Activated CD4-positive, alpha-beta T cell treated with anti-CD3 and anti-CD28 coated beads, Interleukin-2, amount 10 ng/mL, durations not matched to agents 24 days and 14 days (primary cell): ENCODE measurements at regions not wholly inside any gene's neighbourhood (a gene's known extent, or its start where the extent isn't known, plus 50 kb on each side); places are given as distances from the start of the nearest gene placed in this dataset.

Experiments used
- DNase-seq: peaks from one replicate; pipeline ENCODE4 v3.0.0; 2022
- H3K27ac Mint-ChIP-seq: one replicate; pipeline ENCODE4 v1.8.0; 2022; ENCODE audit warnings: mild to moderate bottlenecking, mixed read lengths
- H3K27me3 Mint-ChIP-seq: one replicate; pipeline ENCODE4 v1.8.0; 2022; ENCODE audit warnings: mixed read lengths
- H3K36me3 Mint-ChIP-seq: one replicate; pipeline ENCODE4 v1.8.0; 2022; ENCODE audit warnings: low read depth, mild to moderate bottlenecking, mixed read lengths
- H3K4me1 Mint-ChIP-seq: one replicate; pipeline ENCODE4 v1.8.0; 2021; ENCODE audit warnings: mixed read lengths
- H3K4me3 Mint-ChIP-seq: one replicate; pipeline ENCODE4 v1.8.0; 2022; ENCODE audit warnings: mild to moderate bottlenecking, moderate library complexity, mixed read lengths
- H3K9me3 Mint-ChIP-seq: one replicate; pipeline ENCODE4 v1.8.0; 2021; ENCODE audit warnings: mixed read lengths
- intact Hi-C: fragments of 100-400 bp; cut with micrococcal nuclease; formaldehyde crosslinking; loops from one replicate; pipeline ENCODE4 v1.15.1; 2023

- Mint-ChIP-seq H3K27me3 (peaks cover 3% of the 10 kb centered on the region), H3K36me3 (no peaks in the 10 kb centered on the region), H3K27ac (no peak overlapping the region), H3K4me3 (no peak overlapping the region), H3K9me3 (peaks cover 13% of the 10 kb centered on the region), H3K4me1 (peaks cover 6% of the 10 kb centered on the region)
- no peak for DNase-seq
- intact Hi-C loops, result no loop called here
Measured at GRCh38 chr2:241987726-241988125, 118.2 kb downstream of the RTP5 start.

DNA sequence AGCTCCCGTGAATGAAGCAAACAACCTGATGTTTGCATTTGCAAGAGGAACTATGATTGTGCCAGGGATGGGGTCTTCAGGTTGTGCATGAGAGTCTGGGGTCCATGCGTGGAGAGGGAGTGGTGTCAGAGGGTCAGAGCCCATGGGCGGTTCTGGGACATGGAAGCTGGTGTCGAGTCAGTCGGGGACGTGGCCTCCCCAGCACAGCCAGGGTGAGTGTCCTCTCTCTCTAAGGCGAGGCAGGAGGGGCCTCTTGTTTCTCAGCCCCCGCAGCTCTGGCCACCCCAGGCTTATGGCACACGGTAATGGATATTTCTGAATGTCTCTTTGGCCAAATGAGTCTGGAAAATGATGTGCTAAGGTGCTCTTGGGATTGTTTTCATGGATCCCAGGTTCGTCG is 118.6 kb downstream of the RTP5 start:
- H3K9me3 Mint-ChIP-seq, result peaks cover 13% of the 10 kb centered on the region

GRCh38 chr2:241989074-241989473 is 119.5 kb downstream of the RTP5 start:
- Mint-ChIP-seq H3K4me1 (peaks cover 6% of the 10 kb centered on the region), H3K9me3 (peaks cover 13% of the 10 kb centered on the region), H3K36me3 (no peaks in the 10 kb centered on the region), H3K4me3 (no peak overlapping the region), H3K27me3 (peaks cover 3% of the 10 kb centered on the region), H3K27ac (no peak overlapping the region)
- no peak for DNase-seq
- intact Hi-C loops, result no loop called here

More for the DNA sequence above, 118.6 kb downstream of the RTP5 start:
- Mint-ChIP-seq H3K36me3 (no peaks in the 10 kb centered on the region), H3K27ac (no peak overlapping the region), H3K4me1 (peaks cover 6% of the 10 kb centered on the region), H3K4me3 (no peak overlapping the region), H3K27me3 (peaks cover 3% of the 10 kb centered on the region)
- no peak for DNase-seq
- intact Hi-C loops, result no loop called here

DNA sequence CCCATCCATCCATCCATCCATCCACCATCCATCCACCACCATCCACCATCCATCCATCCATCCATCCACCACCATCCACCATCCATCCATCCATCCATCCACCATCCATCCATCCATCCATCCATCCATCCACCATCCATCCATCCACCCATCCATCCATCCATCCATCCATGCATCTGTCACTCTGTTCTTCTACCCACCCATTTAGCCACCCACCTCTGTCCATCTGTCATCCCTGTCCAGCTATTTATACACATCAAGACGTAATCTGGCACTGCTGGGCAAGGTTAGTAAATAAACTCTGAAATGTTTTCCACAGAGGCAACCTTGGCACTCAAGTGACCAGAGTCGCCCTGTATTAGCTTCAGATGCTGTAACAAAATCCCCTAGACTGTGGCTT is 120.9 kb downstream of the RTP5 start:
- DNase-seq, result no peak
- no peak overlapping the region for H3K4me3 Mint-ChIP-seq
- H3K36me3 Mint-ChIP-seq, result no peaks in the 10 kb centered on the region
- no peak overlapping the region for H3K27ac Mint-ChIP-seq
- peaks cover 3% of the 10 kb centered on the region for H3K27me3 Mint-ChIP-seq
- H3K9me3 Mint-ChIP-seq, result peaks cover 13% of the 10 kb centered on the region
- intact Hi-C loops, result no loop called here
- H3K4me1 Mint-ChIP-seq, result peaks cover 3% of the 10 kb centered on the region

- intact Hi-C loops, result no loop called here
- peaks cover 13% of the 10 kb centered on the region for H3K9me3 Mint-ChIP-seq
- DNase-seq, result no peak
- H3K4me1 Mint-ChIP-seq, result no peaks in the 10 kb centered on the region
- no peak overlapping the region for H3K27ac Mint-ChIP-seq
- H3K36me3 Mint-ChIP-seq, result no peaks in the 10 kb centered on the region
- no peaks in the 10 kb centered on the region for H3K27me3 Mint-ChIP-seq
- no peak overlapping the region for H3K4me3 Mint-ChIP-seq
Measured at GRCh38 chr2:241991299-241991698, 121.8 kb downstream of the RTP5 start.

- no peak overlapping the region for H3K4me3 Mint-ChIP-seq
- intact Hi-C loops, result no loop called here
- no peaks in the 10 kb centered on the region for H3K36me3 Mint-ChIP-seq
- no peaks in the 10 kb centered on the region for H3K4me1 Mint-ChIP-seq
- H3K9me3 Mint-ChIP-seq, result peaks cover 13% of the 10 kb centered on the region
- H3K27me3 Mint-ChIP-seq, result no peaks in the 10 kb centered on the region
- H3K27ac Mint-ChIP-seq, result no peak overlapping the region
- no peak for DNase-seq
Measured at GRCh38 chr2:241992753-241993152, 123.2 kb downstream of the RTP5 start.

GRCh38 chr2:241993386-241994005 is 124.0 kb downstream of the RTP5 start:
- no peak overlapping the region for H3K4me3 Mint-ChIP-seq
- no peaks in the 10 kb centered on the region for H3K36me3 Mint-ChIP-seq
- peaks cover 13% of the 10 kb centered on the region for H3K9me3 Mint-ChIP-seq
- no peak overlapping the region for H3K27ac Mint-ChIP-seq
- no peak for DNase-seq
- intact Hi-C loops, result no loop called here
- H3K27me3 Mint-ChIP-seq, result no peaks in the 10 kb centered on the region
- H3K4me1 Mint-ChIP-seq, result no peaks in the 10 kb centered on the region

DNA sequence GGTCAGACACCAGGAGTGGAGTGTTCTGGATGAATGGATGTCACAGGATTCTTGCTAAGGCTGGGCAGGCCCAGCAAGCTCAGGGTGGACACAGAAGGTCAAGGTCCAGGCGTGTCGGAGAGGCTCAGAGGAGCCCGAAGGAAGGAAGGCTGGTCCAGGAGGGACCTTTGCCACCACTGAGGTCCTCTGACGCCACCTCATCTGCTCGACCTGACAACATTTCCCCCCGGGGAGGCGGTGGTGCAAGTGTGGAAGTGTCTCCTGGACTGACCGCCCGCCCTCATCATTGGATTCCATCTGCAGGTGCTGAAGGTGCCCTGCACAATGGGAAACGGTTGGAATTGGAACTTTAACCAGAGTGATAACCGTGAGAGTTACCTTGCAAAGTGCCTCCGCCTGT is 124.6 kb downstream of the RTP5 start:
- Mint-ChIP-seq H3K4me3 (no peak overlapping the region), H3K27me3 (no peaks in the 10 kb centered on the region), H3K36me3 (no peaks in the 10 kb centered on the region), H3K27ac (no peak overlapping the region), H3K9me3 (peaks cover 13% of the 10 kb centered on the region), H3K4me1 (no peaks in the 10 kb centered on the region)
- DNase-seq, result no peak
- intact Hi-C loops, result no loop called here

DNA sequence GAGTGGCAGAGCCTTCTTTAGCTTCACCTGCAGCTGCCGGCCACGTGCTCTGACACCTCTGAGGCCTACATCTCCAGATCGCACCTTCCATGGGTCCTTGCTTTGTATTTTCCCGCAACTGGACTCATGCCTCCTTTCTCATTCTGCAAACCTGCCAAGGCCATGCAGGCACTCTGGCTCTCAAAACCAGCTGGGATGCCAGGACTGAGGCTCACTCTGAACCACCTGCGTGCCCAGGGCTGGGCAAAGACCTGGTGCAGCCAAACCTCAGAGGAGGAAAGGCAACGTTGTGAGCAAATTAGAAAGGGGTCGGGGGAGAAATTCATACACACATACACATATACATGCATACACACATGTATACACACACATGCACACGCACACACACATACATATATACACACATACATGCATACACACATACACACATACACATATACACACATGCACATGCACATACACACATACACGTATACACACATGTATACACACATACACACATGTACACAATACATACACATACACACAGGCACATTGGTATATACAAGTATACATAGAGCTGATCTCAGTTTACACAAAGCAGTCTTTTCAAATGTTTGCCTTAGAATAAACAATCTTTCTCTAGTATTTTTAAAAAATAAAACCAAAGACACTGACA is 125.2 kb downstream of the RTP5 start:
- H3K27ac Mint-ChIP-seq, result no peak overlapping the region
- H3K27me3 Mint-ChIP-seq, result no peaks in the 10 kb centered on the region
- no peak for DNase-seq
- intact Hi-C loops, result no loop called here
- no peaks in the 10 kb centered on the region for H3K4me1 Mint-ChIP-seq
- no peaks in the 10 kb centered on the region for H3K36me3 Mint-ChIP-seq
- H3K4me3 Mint-ChIP-seq, result no peak overlapping the region
- peaks cover 8% of the 10 kb centered on the region for H3K9me3 Mint-ChIP-seq

- H3K4me1 Mint-ChIP-seq, result no peaks in the 10 kb centered on the region
- H3K9me3 Mint-ChIP-seq, result no peaks in the 10 kb centered on the region
- DNase-seq, result no peak
- intact Hi-C loops, result no loop called here
- H3K27me3 Mint-ChIP-seq, result no peaks in the 10 kb centered on the region
- no peak overlapping the region for H3K4me3 Mint-ChIP-seq
- H3K36me3 Mint-ChIP-seq, result no peaks in the 10 kb centered on the region
- no peak overlapping the region for H3K27ac Mint-ChIP-seq
Measured at GRCh38 chr2:241996100-241996499, 126.6 kb downstream of the RTP5 start.

GRCh38 chr2:241997017-241997416 is 127.5 kb downstream of the RTP5 start:
- no peaks in the 10 kb centered on the region for H3K27me3 Mint-ChIP-seq
- H3K27ac Mint-ChIP-seq, result no peak overlapping the region
- intact Hi-C loops, result no loop called here
- no peaks in the 10 kb centered on the region for H3K9me3 Mint-ChIP-seq
- no peaks in the 10 kb centered on the region for H3K4me1 Mint-ChIP-seq
- H3K4me3 Mint-ChIP-seq, result no peak overlapping the region
- no peak for DNase-seq
- no peaks in the 10 kb centered on the region for H3K36me3 Mint-ChIP-seq

DNA sequence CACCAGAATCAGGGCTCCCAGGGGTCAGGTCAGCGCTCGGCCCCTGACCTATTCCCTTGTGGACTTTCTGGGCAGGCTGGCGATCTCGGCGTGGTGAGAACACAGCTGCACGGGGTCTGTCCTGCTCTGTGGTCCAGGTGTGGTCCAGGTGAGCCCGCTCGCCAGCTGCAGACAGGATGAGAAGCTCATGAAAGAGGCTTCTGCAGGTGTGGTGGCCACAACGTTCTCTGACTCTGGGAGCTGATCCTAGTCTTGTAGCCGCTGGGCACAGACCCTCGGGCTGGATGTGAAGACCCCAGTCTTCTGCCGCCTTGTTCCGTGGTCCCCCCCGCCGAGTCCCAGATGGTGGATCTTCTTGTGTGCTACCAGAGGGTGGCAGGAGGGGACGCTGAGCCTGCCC is 129.7 kb downstream of the RTP5 start:
- intact Hi-C loops, result no loop called here
- H3K36me3 Mint-ChIP-seq, result no peaks in the 10 kb centered on the region
- peaks cover 4% of the 10 kb centered on the region for H3K4me1 Mint-ChIP-seq
- no peak for DNase-seq
- no peaks in the 10 kb centered on the region for H3K27me3 Mint-ChIP-seq
- no peaks in the 10 kb centered on the region for H3K9me3 Mint-ChIP-seq
- H3K27ac Mint-ChIP-seq, result no peak overlapping the region
- no peak overlapping the region for H3K4me3 Mint-ChIP-seq

DNA sequence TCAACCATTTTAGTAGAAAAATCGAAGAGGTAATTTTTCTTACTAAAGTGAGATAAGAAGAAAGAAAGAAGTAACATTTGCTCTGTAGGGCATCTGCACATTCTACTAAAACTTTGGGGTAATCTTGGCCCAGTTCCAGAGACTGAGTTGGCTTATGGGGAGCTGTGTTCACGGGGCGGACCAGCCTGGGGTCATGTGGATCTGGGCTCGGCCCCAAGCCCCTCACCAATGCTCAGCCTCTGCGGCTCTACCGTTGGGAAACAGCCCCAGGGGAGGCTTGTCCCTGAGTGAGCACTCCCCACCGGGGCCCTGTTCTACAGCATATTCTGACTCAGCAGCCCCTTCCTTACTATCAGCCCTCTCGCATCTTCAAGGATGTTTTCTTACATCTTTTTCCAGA is 132.3 kb downstream of the RTP5 start:
- H3K4me3 Mint-ChIP-seq, result no peak overlapping the region
- no peaks in the 10 kb centered on the region for H3K27me3 Mint-ChIP-seq
- intact Hi-C loops, result no loop called here
- no peaks in the 10 kb centered on the region for H3K9me3 Mint-ChIP-seq
- no peaks in the 10 kb centered on the region for H3K36me3 Mint-ChIP-seq
- H3K27ac Mint-ChIP-seq, result no peak overlapping the region
- H3K4me1 Mint-ChIP-seq, result peaks cover 4% of the 10 kb centered on the region
- no peak for DNase-seq

DNA sequence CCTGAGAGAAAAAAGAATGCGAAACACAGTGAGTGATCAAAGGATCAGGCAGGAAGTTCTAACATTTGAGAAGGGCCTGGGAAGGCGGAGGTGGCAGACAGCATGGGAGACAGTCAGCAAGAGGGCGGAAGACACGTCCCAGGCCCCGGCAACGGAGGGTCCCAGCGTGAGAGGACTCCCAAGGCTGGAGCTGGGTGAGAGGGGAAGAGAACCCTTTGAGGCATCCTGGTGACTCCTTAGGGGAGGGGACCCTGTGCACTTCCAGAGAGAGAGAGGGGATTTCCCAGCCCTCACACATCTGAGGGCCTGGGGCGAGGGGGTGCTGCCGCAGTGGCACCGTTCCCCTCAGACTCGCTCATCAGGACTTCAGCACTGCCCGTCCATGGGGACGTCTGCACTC is 133.4 kb downstream of the RTP5 start:
- peak; percentile 60 for DNase-seq
- H3K9me3 Mint-ChIP-seq, result no peaks in the 10 kb centered on the region
- no peaks in the 10 kb centered on the region for H3K27me3 Mint-ChIP-seq
- H3K27ac Mint-ChIP-seq, result no peak overlapping the region
- peaks cover 4% of the 10 kb centered on the region for H3K4me1 Mint-ChIP-seq
- intact Hi-C loops, result no loop called here
- no peaks in the 10 kb centered on the region for H3K36me3 Mint-ChIP-seq
- no peak overlapping the region for H3K4me3 Mint-ChIP-seq
